T-helper 22 cell (primary cell): ENCODE measurements at regions not wholly inside any gene's neighbourhood (a gene's known extent, or its start where the extent isn't known, plus 50 kb on each side); places are given as distances from the start of the nearest gene placed in this dataset.
"Not testable (repeated sequence)": the region's sequence is repeated elsewhere in the genome, so short reads cannot be mapped to it uniquely, and the experiment has no call there.

Source experiments
- DNase-seq: peaks from one replicate; pipeline ENCODE4 v3.0.0-alpha.2; 2020; ENCODE audit warnings: low read depth

DNA sequence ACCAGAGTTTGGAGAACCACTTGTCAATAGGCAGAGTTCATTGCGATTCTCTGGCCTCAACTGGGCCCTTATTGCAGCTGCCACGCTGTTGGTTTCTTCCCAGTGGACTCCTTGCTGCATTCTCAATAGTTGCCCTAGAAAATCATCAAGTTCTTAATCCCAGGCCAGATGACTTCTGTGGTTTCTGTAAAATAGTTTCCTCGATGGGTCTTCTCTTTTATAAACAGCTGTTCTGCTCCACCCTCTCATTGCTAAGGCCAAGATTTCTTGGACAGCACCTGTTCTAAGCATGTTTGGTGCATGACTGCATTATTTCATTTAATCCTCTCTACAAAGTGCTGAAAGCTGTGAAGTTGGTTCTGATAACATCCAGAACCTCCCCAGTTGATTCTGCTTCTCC is 131.0 kb downstream of the BCL2L11 start:
- no peak for DNase-seq

- DNase-seq, result no peak
Measured at GRCh38 chr2:111252436-111252835, 131.7 kb downstream of the BCL2L11 start.

DNA sequence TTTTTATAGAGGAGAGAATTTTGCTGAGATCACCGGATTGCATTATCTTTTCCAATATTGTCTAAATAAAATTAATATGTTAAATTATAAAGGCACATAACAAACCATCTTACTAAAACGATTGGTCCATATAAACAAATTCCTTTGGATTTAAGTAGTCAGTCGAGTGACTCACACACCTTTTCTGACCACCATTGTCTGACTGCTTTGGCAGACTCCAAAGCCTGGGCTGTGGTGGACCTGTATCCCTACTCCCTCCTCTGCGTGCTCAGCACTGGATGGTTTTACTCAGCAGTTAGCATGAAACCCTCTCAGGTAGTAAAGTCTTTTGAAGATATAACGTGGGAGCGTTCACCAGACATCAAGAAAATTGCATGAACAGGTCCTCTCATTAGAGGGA is 134.2 kb downstream of the BCL2L11 start:
- not testable (repeated sequence) for DNase-seq

DNA sequence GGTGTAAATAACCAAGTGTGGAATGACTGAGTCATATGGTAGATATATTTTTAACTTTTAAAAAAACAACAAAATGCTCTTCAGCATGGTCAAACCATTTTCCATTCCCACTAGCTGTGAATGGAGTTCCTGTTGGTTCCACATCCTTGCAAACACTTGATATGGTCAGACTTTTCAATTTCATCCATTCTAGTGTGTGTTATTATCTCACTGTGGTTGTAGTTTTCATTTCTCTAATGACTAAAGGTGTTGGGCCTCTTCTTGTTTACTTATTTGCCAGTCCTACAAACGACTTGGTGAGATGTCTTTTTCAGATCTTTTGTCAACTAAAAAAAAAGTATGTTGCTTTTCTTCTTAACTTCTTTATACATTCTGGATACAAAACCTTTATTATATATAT is 135.9 kb downstream of the BCL2L11 start:
- DNase-seq, result not testable (repeated sequence)

DNA sequence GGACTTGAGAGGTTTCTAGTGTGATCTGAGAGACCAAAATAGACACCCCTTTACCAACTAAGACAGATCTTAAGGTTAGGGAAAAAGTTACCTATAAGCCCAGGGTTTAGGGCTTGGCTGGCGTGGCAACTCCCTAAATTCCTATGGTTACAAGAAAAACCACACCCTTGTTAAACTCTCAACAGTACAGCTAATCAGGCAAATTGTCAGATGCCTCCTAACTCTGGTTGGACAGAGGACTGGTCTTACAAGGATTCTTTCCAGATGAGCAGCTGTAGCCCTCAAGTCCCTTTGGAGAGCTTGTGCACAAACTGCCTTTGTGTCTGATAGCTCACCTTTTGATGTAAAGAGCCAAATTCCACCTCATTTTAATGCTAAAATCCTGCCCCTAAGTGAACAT is 136.9 kb downstream of the BCL2L11 start:
- not testable (repeated sequence) for DNase-seq

DNA sequence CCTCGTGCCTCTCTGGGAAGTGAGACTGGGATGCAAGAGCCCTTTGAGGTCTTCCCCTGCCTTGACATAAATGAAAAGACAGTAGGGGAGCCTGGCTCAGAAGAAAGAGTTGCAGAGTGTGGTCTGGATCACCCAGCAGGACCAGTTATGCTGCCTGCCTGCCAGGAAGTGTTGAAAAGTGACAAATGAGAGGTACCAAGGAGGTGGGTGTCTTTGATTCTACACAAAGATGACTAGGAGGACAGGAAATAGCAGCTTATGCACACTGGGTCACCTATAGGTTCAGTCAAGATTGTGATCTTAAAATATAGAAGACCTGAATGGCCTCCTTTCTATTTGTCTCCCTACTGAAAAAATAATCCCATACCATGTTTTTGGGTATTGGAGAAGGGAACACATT is 137.6 kb downstream of the BCL2L11 start:
- DNase-seq, result not testable (repeated sequence)

GRCh38 chr2:111262627-111263379 is 142.1 kb downstream of the BCL2L11 start:
- DNase-seq, result not testable (repeated sequence)

GRCh38 chr2:111263380-111264017 is 142.8 kb downstream of the BCL2L11 start:
- DNase-seq, result not testable (repeated sequence)

DNA sequence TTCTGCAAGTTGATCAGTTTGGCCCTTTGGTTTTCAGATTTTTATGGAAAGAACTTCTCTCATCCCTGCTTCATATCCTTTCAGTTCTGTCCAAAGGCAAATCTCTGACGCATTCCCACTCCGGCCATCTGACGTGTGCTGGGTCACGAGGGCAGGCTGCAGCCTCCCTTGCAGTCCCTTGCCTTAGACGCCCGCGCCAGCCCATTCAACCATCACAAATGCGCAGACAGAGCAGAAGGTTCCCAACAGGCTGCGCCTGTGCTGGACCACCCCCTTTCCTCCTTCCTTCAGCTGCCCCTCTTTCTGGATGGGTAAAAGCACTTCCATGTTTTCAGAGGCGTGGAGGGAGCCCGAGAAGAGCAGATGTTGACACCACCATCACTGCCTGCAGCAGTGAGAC is 144.2 kb downstream of the BCL2L11 start:
- DNase-seq, result not testable (repeated sequence)

DNA sequence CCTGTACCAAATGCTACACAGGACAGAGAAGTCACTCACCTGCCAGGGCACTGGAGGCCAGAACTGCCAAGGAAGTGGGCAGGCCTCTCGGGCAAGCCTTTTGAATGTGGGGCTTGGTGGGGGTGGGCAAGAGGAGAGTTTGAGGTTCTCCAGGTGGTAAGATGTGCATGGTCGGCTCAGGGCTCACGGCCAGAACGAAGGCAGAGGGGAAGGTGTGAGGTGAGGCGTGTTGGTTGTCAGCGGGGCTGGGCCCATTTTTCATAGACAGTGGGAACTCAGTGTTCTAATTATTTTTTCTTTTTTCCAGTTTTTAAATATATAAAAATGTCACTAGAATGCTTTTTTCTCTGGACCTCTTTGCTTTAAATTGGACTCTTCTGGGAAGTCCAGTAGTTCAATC is 145.8 kb downstream of the BCL2L11 start:
- not testable (repeated sequence) for DNase-seq

DNA sequence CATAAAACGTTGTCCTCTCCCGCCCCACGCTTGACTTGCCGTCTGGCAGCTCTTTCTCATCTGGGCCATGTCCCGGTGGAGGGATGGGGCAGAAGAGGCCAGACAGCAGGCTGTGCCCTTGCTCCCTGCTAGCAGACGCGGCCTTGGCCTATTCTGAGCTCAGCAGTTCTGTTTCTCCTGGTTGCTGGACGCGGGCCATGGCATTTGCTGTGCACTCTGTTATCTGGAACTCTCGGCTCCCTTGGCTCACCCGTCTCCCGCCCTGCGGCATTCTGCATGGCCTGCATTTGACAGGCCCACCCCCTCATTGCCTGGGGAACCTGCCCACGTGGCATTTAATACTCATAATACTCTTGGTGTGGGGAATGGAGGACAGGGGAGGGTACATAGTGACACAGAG is 146.3 kb downstream of the BCL2L11 start:
- not testable (repeated sequence) for DNase-seq

DNA sequence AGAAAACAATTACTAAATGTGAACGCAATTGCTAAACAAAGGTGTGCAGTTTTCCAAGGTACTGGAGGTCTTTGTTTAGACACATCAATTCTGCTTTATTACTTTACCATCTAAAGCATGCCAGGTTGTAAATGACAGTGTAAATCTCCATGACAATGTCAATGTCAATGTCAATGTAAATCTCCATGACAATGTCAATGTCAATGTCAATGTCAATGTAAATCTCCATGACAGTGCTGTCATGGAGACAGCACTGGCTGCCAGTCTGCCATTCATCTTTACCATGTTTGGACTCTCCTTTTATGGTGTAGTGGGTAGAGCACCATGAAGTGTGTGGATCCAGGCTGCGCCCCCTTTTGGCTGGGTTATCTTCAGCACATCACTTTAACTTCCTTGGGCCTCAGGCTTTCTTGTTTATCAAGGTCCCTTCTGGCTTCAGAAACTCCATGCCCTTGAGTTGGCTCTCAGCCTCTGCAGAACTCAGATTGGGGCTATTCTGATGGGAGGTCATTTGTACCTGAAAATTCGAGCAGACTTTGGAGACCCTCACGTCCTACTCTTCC is 149.1 kb downstream of the BCL2L11 start:
- DNase-seq, result not testable (repeated sequence)

GRCh38 chr2:111270569-111270968 is 149.9 kb downstream of the BCL2L11 start:
- DNase-seq, result not testable (repeated sequence)

DNA sequence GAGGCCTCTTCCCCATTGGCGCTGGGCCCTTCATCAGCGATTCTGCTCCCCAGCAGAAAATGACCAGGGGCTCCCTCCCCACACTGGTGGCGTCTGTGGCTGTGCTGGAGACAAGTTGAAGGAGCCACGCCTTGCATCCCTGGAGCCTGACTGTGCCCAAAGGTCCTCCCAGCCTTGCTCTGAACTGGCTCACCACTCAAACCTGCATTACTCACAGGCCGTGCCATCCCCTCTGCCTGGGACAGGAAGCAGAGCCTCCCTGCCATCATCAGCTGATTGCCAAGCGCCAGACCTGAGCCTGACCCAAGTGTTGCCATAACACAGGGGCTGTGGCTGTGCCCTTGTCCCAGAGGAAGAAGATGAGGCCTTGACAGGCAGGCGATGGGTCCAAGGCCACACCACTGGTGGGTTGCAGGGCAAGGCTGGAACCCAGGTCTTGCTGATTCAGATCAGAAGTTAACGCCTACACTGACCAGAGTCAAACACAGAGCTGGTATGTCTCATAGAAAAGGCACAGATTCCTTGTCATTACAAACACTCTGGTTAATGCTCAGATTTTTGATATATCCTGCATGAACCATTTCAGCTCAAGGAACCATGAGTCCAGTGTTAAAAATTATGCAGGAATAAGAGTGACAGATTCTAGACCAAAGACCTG is 151.1 kb downstream of the BCL2L11 start:
- DNase-seq, result not testable (repeated sequence)

- not testable (repeated sequence) for DNase-seq
Measured at GRCh38 chr2:111273007-111273406, 152.3 kb downstream of the BCL2L11 start.

DNA sequence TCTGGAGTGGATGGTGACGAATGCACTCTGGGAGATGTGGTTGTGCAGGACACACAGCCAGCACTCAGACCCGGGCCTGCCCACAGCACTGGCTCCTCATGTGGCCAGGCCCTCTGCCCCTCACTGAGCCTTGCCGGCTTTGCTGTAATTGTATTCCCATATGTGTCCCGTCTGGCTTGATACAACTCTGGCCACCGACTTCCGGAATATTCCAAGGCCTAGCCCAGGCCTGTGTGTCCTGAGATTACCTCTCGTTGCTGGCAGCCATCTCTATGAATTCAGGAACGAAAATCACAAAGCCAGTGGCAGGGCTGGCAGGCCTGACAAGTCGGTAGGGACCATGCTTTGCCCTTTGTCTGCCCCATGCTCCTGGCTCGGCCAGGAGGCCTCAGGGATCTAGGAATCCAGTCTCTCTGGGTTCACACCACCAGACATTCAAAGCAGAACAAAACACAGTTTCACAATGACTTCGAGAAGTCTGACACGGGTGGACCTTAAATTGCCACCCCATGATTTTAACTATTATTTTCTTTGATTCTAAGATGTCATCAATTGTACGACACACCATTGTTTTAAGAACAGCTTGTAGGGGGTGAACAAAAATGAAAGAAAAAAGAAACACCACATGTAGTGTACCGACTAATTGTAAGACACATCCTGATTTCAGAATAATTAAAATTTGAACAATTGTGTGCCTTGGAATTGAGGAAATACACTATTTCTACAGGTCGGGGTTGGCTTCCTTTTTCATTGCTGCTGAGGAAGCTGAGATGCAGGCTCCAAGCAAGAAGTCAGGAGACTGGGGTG is 154.5 kb downstream of the BCL2L11 start:
- DNase-seq, result not testable (repeated sequence)

DNA sequence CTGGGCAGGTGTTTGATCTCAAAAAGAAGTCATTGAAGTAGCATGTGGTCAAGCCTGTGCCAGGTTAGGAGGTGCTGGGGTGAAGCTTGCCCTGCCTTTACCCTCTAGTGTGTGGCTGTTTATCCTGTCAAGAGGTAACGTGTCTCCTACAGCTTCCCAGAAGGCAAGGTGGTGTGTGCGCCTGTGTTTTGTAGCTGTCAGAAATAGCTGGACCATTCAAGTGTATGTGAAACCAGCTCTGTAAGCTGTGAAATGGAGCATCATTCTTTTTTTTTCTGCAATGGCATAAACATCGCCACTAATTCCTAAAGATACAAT is 155.1 kb downstream of the BCL2L11 start:
- not testable (repeated sequence) for DNase-seq

DNA sequence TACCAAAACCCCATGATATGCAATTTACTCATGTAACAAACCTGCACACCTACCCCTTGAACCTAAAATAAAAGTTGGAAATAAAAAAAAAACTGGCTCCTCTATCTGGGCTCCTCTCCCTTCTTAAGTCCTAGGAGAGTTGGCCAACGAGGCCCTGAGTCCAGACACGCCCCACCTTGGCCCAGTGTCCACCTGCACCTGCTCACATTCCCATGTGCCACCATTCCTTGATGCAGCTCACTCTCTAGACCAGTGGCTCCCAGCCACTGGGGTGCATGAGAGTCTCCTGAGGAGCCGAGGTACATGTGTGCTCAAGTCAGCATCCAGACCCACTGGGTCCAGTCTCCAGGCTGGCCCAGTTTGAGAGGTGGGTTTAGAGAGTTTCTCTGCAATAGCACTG is 157.4 kb downstream of the BCL2L11 start:
- not testable (repeated sequence) for DNase-seq

DNA sequence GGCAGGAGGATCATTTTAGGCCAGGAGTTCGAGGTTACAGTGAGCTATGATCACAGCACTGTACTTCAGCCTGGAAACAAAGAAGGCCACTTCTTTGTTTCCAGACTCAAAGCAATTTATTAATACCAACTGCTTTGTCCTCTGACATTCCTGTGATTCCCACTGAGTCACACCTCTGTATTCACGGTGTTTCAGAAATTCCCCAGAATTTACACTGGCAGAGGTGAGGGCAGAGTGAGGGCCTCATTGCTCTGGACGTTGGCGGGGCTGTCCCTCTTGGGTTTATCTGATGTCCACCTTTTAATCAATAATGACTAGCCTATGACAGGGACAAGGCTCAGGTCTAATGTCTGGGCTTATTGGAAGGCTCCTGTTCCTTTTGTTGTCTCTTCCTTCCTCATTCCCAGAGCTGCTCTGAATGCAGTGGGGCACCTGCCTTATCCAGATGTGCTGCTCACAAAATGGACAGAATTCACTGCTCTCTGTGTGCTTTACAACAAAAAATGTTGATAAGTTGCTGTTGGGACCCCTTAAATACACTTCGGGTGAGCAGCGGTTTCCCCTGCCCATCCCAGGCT is 160.1 kb downstream of the BCL2L11 start:
- not testable (repeated sequence) for DNase-seq

DNA sequence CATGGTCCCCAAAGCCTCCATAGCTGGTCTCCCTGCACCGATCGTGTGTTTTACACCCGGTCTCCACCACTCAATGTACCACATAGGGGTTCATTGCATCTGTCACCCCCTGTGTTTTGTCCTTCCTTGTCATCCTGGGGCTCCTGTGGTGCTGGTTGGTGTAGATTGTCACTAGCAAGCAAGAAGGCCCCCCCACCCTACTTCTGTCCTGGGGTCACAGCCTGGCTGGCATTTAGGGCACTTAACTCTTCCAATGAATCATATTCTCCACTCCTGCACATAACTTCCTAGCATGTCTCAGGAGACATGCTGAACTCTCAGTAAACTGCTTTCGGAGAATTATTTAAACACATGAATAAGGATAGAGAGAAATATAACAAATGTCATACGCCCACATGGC is 161.4 kb downstream of the BCL2L11 start:
- DNase-seq, result not testable (repeated sequence)
